GM23338 (cell line): ENCODE measurements at regions not wholly inside any gene's neighbourhood (a gene's known extent, or its start where the extent isn't known, plus 50 kb on each side); places are given as distances from the start of the nearest gene placed in this dataset.

ENCODE experiments used
- ATAC-seq: fragments of 200-7000 bp; cut with Tn5 transposase; 3 replicates; pipeline ENCODE4 v1.9.1; 2020
- DNase-seq: peaks from one replicate; pipeline ENCODE4 v3.0.0-alpha.2; 2015; ENCODE audit warnings: low spot score
- H2AFZ ChIP-seq: fragments of 200-600 bp; sonication (generic); 2 replicates; pipeline ENCODE4 v1.8.0; 2016; ENCODE audit warnings: antibody characterized with exemption, mild to moderate bottlenecking, moderate library complexity
- H3F3A ChIP-seq: fragments of 200-600 bp; sonication (generic); replicated peaks from 2 replicates; pipeline ENCODE4 v1.8.0; 2017; ENCODE audit warnings: antibody characterized with exemption, mixed run types, low read depth
- H3K27ac ChIP-seq: fragments of 200-600 bp; sonication (generic); 2 replicates; pipeline ENCODE4 v1.6.1; 2016; ENCODE audit warnings: low read depth
- H3K27me3 ChIP-seq: fragments of 200-600 bp; sonication (generic); 2 replicates; pipeline ENCODE4 v1.8.0; 2016; ENCODE audit warnings: mild to moderate bottlenecking, mixed run types, moderate library complexity; ENCODE audit not compliant: insufficient read depth
- H3K36me3 ChIP-seq: fragments of 200-600 bp; sonication (generic); 2 replicates; pipeline ENCODE4 v1.8.0; 2016; ENCODE audit warnings: mild to moderate bottlenecking; ENCODE audit not compliant: insufficient read depth
- H3K4me1 ChIP-seq: fragments of 200-600 bp; sonication (generic); 2 replicates; pipeline ENCODE4 v1.8.0; 2016; ENCODE audit warnings: mild to moderate bottlenecking, moderate library complexity; ENCODE audit not compliant: insufficient read depth
- H3K4me2 ChIP-seq: fragments of 200-600 bp; sonication (generic); 2 replicates; pipeline ENCODE4 v1.7.1; 2017; ENCODE audit warnings: mixed run types
- H3K4me3 ChIP-seq: fragments of 200-600 bp; sonication (generic); 2 replicates; pipeline ENCODE4 v1.6.1; 2016; ENCODE audit warnings: mixed run types
- H3K79me2 ChIP-seq: fragments of 200-600 bp; sonication (generic); replicated peaks from 2 replicates; pipeline ENCODE4 v1.8.0; 2017; ENCODE audit warnings: mild to moderate bottlenecking; ENCODE audit not compliant: insufficient read depth
- H3K9me2 ChIP-seq: fragments of 200-600 bp; sonication (generic); 2 replicates; pipeline ENCODE4 v1.8.0; 2017; ENCODE audit not compliant: insufficient read depth
- H4K20me1 ChIP-seq: fragments of 200-600 bp; sonication (generic); replicated peaks from 2 replicates; pipeline ENCODE4 v1.8.0; 2017; ENCODE audit warnings: mild to moderate bottlenecking; ENCODE audit not compliant: insufficient read depth
- H3K27ac Mint-ChIP-seq: 2 replicates; pipeline ENCODE4 v1.8.0; 2020; ENCODE audit warnings: inconsistent platforms, mild to moderate bottlenecking, moderate library complexity, mixed read lengths
- H3K27me3 Mint-ChIP-seq: 3 replicates; pipeline ENCODE4 v1.8.0; 2022; ENCODE audit warnings: low read depth, mild to moderate bottlenecking, moderate library complexity, mixed read lengths, inconsistent platforms; ENCODE audit not compliant: insufficient read depth, poor library complexity
- H3K36me3 Mint-ChIP-seq: 3 replicates; pipeline ENCODE4 v1.8.0; 2021; ENCODE audit warnings: low read depth, mild to moderate bottlenecking, inconsistent platforms, moderate library complexity, mixed read lengths
- H3K4me1 Mint-ChIP-seq: 3 replicates; pipeline ENCODE4 v1.8.0; 2020; ENCODE audit warnings: mild to moderate bottlenecking, inconsistent platforms, mixed read lengths
- H3K4me3 Mint-ChIP-seq: 3 replicates; pipeline ENCODE4 v1.8.0; 2021; ENCODE audit warnings: moderate library complexity, mild to moderate bottlenecking, inconsistent platforms, mixed read lengths
- H3K9me3 Mint-ChIP-seq: 3 replicates; pipeline ENCODE4 v1.8.0; 2020; ENCODE audit warnings: moderate library complexity, mild to moderate bottlenecking, inconsistent platforms, mixed read lengths
- CREB1 ChIP-seq: fragments of 250-450 bp; sonication (Bioruptor Pico); IDR thresholded peaks from 2 replicates; pipeline ENCODE4 v1.5.0; 2020; ENCODE audit warnings: low read depth, mild to moderate bottlenecking, moderate library complexity
- EZH2 ChIP-seq: fragments of 200-600 bp; sonication (generic); IDR thresholded peaks from one replicate; pipeline ENCODE4 v1.8.0; 2017; ENCODE audit warnings: antibody characterized with exemption, mild to moderate bottlenecking, low read depth; ENCODE audit not compliant: unreplicated experiment
- EZH2phosphoT487 ChIP-seq: fragments of 200-600 bp; sonication (generic); IDR thresholded peaks from one replicate; pipeline ENCODE4 v1.8.1; 2018; ENCODE audit warnings: antibody characterized with exemption; ENCODE audit not compliant: unreplicated experiment
- JUNB ChIP-seq: IDR thresholded peaks from one replicate; pipeline ENCODE4 v1.6.1; 2016; ENCODE audit warnings: antibody characterized with exemption; ENCODE audit not compliant: unreplicated experiment
- NANOG ChIP-seq: IDR thresholded peaks from 2 replicates; pipeline ENCODE4 v1.6.1; 2016; ENCODE audit warnings: antibody characterized with exemption, borderline replicate concordance
- POLR2AphosphoS5 ChIP-seq: IDR thresholded peaks from 2 replicates; pipeline ENCODE4 v1.6.1; 2016; ENCODE audit warnings: antibody characterized with exemption, low read depth
- STAT1 ChIP-seq: IDR thresholded peaks from one replicate; pipeline ENCODE4 v1.6.1; 2016; ENCODE audit warnings: antibody characterized with exemption; ENCODE audit not compliant: unreplicated experiment
- ZNF114 ChIP-seq: fragments of 250-450 bp; sonication (Bioruptor Pico); IDR thresholded peaks from 2 replicates; pipeline ENCODE4 v1.5.0; 2020; ENCODE audit warnings: mild to moderate bottlenecking, moderate library complexity
- ZNF331 ChIP-seq: fragments of 250-450 bp; sonication (Bioruptor Pico); IDR thresholded peaks from 2 replicates; pipeline ENCODE4 v1.5.0; 2020; ENCODE audit warnings: low read depth, mild to moderate bottlenecking, moderate library complexity
- TF ChIP-seq, protein P1 (sequence below): IDR thresholded peaks from one replicate; pipeline ENCODE4 v1.6.1; 2018; ENCODE audit warnings: antibody characterized with exemption; ENCODE audit not compliant: unreplicated experiment
- TF ChIP-seq, protein P2 (sequence below): fragments of 250-450 bp; sonication (Bioruptor Pico); IDR thresholded peaks from 2 replicates; pipeline ENCODE4 v1.5.0; 2020; ENCODE audit warnings: mild to moderate bottlenecking, moderate library complexity
- TF ChIP-seq, protein P3 (sequence below), 2 experiments: fragments of 200-600 bp in 1 of 2; sonication (generic) in 1 of 2; conservative IDR thresholded peaks; 2 replicates each; pipeline versions ENCODE4 v1.5.1 to v1.6.1; 2016 to 2017; ENCODE audit warnings: antibody characterized with exemption in 2 of 2, low read depth in 2 of 2, mild to moderate bottlenecking in 2 of 2, moderate library complexity in 1 of 2
- TF ChIP-seq, protein P4 (sequence below): IDR thresholded peaks from 2 replicates; pipeline ENCODE4 v1.6.1; 2016; ENCODE audit warnings: antibody characterized with exemption

DNA sequence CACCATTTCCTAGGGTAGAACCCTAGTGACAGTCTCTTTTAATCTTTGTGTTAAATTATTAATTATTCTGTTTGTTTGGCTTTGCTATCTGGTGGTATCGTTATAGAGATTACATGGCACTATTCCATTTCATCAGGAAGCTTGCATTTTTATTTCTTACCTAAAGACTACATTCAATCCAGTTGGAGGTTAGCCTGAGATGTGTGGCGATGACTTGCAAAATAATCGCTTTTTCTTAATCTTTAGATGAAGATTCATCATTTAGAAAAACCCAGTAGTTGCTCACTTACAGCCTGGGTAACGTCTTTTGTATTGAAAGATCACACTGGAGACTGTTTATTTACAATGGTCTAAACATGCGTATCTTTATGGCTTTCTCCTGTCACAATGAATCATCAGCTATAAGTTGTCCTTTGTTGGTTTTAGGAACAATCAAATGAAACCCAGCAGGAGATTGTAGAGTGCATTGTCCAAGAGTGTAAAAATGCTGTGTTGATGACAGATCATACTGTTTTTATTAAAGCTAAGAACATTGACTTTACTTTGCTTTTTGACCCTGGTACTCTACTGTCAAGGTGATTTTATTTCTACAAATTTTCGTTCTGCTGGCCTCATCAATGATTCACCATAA lies 281.7 kb upstream of the PITX2 start:
- no peaks in the 10 kb centered on the region for H3K27me3 ChIP-seq
- no peaks in the 10 kb centered on the region for H3F3A ChIP-seq
- TF ChIP-seq EZH2 (no peak), ZNF331 (CRISPR knock-in tag) (no peak), EZH2phosphoT487 (no peak), JUNB (no peak), ZNF114 (CRISPR knock-in tag) (no peak), POLR2AphosphoS5 (no peak), NANOG (no peak), CREB1 (CRISPR knock-in tag) (no peak), STAT1 (no peak)
- TF ChIP-seq, protein P1, sequence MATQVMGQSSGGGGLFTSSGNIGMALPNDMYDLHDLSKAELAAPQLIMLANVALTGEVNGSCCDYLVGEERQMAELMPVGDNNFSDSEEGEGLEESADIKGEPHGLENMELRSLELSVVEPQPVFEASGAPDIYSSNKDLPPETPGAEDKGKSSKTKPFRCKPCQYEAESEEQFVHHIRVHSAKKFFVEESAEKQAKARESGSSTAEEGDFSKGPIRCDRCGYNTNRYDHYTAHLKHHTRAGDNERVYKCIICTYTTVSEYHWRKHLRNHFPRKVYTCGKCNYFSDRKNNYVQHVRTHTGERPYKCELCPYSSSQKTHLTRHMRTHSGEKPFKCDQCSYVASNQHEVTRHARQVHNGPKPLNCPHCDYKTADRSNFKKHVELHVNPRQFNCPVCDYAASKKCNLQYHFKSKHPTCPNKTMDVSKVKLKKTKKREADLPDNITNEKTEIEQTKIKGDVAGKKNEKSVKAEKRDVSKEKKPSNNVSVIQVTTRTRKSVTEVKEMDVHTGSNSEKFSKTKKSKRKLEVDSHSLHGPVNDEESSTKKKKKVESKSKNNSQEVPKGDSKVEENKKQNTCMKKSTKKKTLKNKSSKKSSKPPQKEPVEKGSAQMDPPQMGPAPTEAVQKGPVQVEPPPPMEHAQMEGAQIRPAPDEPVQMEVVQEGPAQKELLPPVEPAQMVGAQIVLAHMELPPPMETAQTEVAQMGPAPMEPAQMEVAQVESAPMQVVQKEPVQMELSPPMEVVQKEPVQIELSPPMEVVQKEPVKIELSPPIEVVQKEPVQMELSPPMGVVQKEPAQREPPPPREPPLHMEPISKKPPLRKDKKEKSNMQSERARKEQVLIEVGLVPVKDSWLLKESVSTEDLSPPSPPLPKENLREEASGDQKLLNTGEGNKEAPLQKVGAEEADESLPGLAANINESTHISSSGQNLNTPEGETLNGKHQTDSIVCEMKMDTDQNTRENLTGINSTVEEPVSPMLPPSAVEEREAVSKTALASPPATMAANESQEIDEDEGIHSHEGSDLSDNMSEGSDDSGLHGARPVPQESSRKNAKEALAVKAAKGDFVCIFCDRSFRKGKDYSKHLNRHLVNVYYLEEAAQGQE: no peak
- TF ChIP-seq, protein P2, sequence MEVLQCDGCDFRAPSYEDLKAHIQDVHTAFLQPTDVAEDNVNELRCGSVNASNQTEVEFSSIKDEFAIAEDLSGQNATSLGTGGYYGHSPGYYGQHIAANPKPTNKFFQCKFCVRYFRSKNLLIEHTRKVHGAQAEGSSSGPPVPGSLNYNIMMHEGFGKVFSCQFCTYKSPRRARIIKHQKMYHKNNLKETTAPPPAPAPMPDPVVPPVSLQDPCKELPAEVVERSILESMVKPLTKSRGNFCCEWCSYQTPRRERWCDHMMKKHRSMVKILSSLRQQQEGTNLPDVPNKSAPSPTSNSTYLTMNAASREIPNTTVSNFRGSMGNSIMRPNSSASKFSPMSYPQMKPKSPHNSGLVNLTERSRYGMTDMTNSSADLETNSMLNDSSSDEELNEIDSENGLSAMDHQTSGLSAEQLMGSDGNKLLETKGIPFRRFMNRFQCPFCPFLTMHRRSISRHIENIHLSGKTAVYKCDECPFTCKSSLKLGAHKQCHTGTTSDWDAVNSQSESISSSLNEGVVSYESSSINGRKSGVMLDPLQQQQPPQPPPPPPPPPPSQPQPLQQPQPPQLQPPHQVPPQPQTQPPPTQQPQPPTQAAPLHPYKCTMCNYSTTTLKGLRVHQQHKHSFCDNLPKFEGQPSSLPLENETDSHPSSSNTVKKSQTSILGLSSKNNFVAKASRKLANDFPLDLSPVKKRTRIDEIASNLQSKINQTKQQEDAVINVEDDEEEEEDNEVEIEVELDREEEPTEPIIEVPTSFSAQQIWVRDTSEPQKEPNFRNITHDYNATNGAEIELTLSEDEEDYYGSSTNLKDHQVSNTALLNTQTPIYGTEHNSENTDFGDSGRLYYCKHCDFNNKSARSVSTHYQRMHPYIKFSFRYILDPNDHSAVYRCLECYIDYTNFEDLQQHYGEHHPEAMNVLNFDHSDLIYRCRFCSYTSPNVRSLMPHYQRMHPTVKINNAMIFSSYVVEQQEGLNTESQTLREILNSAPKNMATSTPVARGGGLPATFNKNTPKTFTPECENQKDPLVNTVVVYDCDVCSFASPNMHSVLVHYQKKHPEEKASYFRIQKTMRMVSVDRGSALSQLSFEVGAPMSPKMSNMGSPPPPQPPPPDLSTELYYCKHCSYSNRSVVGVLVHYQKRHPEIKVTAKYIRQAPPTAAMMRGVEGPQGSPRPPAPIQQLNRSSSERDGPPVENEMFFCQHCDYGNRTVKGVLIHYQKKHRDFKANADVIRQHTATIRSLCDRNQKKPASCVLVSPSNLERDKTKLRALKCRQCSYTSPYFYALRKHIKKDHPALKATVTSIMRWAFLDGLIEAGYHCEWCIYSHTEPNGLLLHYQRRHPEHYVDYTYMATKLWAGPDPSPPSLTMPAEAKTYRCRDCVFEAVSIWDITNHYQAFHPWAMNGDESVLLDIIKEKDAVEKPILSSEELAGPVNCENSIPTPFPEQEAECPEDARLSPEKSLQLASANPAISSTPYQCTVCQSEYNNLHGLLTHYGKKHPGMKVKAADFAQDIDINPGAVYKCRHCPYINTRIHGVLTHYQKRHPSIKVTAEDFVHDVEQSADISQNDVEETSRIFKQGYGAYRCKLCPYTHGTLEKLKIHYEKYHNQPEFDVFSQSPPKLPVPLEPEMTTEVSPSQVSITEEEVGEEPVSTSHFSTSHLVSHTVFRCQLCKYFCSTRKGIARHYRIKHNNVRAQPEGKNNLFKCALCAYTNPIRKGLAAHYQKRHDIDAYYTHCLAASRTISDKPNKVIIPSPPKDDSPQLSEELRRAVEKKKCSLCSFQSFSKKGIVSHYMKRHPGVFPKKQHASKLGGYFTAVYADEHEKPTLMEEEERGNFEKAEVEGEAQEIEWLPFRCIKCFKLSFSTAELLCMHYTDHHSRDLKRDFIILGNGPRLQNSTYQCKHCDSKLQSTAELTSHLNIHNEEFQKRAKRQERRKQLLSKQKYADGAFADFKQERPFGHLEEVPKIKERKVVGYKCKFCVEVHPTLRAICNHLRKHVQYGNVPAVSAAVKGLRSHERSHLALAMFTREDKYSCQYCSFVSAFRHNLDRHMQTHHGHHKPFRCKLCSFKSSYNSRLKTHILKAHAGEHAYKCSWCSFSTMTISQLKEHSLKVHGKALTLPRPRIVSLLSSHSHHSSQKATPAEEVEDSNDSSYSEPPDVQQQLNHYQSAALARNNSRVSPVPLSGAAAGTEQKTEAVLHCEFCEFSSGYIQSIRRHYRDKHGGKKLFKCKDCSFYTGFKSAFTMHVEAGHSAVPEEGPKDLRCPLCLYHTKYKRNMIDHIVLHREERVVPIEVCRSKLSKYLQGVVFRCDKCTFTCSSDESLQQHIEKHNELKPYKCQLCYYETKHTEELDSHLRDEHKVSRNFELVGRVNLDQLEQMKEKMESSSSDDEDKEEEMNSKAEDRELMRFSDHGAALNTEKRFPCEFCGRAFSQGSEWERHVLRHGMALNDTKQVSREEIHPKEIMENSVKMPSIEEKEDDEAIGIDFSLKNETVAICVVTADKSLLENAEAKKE (CRISPR knock-in tag): no peak
- TF ChIP-seq, protein P3, sequence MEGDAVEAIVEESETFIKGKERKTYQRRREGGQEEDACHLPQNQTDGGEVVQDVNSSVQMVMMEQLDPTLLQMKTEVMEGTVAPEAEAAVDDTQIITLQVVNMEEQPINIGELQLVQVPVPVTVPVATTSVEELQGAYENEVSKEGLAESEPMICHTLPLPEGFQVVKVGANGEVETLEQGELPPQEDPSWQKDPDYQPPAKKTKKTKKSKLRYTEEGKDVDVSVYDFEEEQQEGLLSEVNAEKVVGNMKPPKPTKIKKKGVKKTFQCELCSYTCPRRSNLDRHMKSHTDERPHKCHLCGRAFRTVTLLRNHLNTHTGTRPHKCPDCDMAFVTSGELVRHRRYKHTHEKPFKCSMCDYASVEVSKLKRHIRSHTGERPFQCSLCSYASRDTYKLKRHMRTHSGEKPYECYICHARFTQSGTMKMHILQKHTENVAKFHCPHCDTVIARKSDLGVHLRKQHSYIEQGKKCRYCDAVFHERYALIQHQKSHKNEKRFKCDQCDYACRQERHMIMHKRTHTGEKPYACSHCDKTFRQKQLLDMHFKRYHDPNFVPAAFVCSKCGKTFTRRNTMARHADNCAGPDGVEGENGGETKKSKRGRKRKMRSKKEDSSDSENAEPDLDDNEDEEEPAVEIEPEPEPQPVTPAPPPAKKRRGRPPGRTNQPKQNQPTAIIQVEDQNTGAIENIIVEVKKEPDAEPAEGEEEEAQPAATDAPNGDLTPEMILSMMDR (conservative IDR thresholded peaks at IDR 0.05; ENCODE audit: low read depth in 2 of 2): no peak
- TF ChIP-seq, protein P4, sequence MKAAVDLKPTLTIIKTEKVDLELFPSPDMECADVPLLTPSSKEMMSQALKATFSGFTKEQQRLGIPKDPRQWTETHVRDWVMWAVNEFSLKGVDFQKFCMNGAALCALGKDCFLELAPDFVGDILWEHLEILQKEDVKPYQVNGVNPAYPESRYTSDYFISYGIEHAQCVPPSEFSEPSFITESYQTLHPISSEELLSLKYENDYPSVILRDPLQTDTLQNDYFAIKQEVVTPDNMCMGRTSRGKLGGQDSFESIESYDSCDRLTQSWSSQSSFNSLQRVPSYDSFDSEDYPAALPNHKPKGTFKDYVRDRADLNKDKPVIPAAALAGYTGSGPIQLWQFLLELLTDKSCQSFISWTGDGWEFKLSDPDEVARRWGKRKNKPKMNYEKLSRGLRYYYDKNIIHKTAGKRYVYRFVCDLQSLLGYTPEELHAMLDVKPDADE: no peak
- Mint-ChIP-seq H3K4me1 (peaks cover 11% of the 10 kb centered on the region), H3K4me3 (no peak overlapping the region), H3K36me3 (no peaks in the 10 kb centered on the region), H3K9me3 (no peaks in the 10 kb centered on the region), H3K27ac (no peak overlapping the region), H3K27me3 (no peaks in the 10 kb centered on the region)
- H3K4me1 ChIP-seq: 0 out of 2 replicates have a peak, but pooled peaks cover 7% of the 10 kb centered on the region
- no peak for DNase-seq
- H3K27ac ChIP-seq: no peak overlapping the region
- no peak overlapping the region for H3K4me3 ChIP-seq
- no peak overlapping the region for H2AFZ ChIP-seq
- H3K79me2 ChIP-seq: no peaks in the 10 kb centered on the region
- no peaks in the 10 kb centered on the region for H3K9me2 ChIP-seq
- no peaks in the 10 kb centered on the region for H3K36me3 ChIP-seq
- H3K4me2 ChIP-seq: no peak overlapping the region
- no peak for ATAC-seq
- H4K20me1 ChIP-seq: no peaks in the 10 kb centered on the region
